HG03066 (cell line): ENCODE measurements at regions not wholly inside any gene's neighbourhood (a gene's known extent, or its start where the extent isn't known, plus 50 kb on each side); places are given as distances from the start of the nearest gene placed in this dataset.

Experiments used
- ATAC-seq: cut with Tn5 transposase; IDR thresholded peaks from one replicate; pipeline ENCODE4 v1.9.1; 2021; ENCODE audit warnings: low read depth; ENCODE audit not compliant: unreplicated experiment

GRCh38 chr5:133698259-133698554 lies 85.9 kb upstream of the FSTL4 start:
- ATAC-seq = no peak

GRCh38 chr5:133697536-133698258 lies 85.4 kb upstream of the FSTL4 start:
- ATAC-seq = no peak

GRCh38 chr5:133696782-133697507 lies 84.6 kb upstream of the FSTL4 start:
- no peak for ATAC-seq

DNA sequence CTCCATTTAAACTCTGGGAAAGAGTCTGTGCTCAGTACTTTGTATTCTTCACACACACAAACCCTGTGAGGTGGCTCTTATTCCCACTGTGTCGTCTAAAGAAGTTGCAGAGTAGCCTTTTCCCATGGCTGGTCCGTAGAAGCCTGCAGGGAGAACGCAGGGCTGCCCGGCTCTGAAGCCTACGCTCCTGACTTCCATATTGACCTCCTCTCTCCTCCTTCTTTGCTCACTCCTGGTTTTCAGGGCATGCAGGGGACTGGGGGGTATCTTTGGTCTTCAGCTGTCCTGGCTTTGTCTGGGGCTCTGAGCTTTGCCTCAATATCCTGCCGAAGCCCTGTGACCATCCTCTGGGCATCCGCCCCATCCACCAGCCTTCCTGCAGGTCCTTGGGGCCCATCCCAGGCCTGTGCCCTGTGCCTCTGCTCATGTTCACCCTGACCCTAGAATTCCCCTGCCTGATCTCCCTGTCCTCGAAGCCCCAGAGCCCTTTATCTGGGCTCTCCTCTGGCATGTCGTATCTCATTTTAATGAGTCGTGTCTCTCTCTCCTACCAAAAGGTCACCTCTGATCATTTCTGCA lies 83.8 kb upstream of the FSTL4 start:
- no peak for ATAC-seq

DNA sequence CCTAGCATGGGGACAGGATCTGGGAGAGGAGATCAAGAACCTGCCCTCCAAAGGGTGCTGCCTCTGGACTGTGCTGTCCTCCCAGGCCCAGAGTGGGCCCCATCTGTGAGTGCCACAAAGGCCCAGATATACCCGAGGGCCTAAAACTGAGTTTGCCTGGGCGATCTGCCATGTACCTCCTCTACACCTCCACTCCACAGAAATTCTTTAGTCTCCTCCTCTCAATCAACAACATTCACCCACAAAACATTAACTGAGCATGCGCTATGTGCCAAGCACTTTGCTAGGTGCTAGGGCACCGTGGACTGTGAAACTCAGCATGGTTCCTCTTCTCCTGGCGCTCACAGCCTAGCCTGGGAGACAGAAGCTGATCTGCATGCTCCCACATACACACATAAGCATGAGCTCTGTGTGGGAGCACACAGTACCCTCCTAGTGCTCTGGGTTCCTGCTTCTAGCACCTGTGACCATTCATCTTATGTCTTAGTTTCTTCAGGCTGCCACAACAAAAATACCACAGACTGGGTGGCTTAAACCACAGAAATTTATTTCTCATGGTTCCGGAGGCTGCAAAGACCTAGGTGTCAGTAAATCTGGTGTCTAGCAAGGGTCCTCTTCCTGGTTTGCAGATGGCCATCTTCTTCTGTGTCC lies 82.0 kb upstream of the FSTL4 start:
- ATAC-seq = no peak

GRCh38 chr5:133691448-133691847 lies 79.1 kb upstream of the FSTL4 start:
- ATAC-seq = no peak

DNA sequence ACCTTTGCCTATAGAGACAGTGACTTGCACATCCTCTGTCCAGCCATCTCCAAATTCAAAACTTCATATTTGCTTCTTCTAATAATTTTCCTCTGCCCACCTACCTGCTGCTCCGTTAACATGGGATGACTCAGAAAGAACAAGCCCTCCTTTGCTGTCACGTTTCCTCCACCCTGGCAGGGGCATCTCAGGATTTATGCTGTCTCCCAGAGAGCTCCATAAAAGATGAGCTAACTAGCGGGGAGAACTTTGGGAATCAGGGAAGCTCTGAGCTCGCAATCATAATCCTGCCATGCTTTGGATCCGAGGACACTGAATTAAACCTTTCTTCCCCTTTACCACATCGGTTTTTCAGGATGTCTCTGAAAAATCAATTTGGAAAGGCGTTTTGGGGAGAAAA lies 78.4 kb upstream of the FSTL4 start:
- no peak for ATAC-seq

- no peak for ATAC-seq
These were observed 76.0 kb upstream of the FSTL4 start for GRCh38 chr5:133688391-133688790.

DNA sequence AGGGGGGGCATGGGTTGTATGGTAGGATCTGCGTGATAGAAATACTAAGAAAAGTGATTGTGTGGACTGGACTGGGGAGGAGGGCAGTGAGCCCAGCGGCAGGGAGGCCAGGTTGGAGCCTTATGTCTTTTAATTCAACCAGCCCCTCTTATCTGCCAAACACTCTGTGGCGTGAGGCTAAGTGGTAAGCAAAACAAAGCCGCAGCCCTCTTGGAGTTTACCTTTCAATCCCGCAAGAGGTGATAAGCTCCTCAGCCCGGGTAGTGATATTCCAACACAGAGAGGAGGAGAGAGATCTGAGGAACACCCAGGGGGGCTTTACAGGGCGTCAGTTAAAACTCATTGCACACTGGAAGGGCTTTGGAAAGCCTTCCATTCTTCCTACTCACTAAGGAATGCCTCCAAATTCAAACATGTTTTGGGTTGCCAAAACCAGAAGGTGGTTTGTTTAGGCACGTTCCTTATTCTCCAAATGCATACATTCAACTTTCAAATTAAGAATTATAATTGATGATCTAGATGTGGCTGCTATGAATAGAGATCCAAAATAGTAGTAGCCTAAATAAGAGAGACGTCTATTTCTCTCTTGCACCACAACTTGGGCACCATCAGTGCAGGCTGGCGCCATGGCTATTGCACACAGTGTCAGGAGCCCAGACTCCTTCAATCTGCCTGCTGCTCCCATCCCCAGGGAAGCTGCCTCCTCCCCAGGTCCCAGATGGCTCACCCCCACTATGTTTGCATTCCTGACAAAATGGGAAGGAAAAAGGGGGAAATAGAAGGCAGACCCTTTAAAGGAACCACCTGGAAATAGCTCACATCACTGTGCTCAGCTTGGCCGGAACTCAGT lies 75.1 kb upstream of the FSTL4 start:
- ATAC-seq = no peak

DNA sequence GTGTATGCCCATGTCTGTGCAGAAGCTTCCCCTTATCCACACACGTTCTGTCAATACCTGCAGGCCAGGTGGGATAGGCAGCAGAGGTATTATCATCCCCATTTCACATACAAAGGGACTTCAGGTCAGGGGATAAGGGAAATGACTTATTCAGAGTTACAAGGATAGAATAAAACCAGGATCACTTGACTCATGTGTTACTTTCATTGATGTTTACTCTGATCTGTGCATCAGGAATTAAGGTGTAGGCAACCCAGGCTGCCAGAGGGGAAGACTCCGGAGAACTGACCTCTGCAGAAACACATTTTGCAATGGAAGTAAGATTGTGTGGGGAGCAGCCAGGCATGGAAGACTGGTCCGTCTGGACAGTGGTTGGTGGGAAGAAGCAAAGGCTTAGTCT lies 74.2 kb upstream of the FSTL4 start:
- ATAC-seq = no peak

DNA sequence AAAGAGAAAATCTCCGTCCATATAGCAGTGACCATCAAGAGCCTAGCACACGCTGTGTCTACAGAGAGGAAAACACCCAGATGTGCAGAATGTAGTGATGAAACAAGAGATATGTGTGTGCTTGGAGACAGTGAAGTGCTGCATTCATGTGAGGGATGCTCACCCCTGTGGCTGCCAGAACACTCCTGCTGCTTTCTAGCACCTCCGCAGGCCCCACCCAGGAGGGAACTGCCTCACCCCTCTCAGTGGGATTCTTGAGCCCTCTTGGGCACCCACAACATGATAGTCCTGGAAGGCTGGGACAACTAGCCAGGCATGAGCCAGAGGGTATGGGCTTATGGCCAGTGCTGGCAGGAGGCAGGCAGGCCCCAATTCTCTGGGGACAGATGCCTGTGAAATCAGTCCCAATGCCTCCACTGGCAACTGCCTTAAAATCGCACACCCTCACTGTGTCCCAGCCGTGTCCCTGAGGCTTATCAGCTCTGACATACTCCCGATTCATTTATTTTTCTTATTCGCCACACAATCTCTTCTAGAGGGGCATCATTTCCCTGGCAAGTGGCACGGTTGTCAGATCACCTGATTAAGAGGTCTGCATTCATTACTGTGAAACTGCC lies 73.2 kb upstream of the FSTL4 start:
- ATAC-seq = no peak

DNA sequence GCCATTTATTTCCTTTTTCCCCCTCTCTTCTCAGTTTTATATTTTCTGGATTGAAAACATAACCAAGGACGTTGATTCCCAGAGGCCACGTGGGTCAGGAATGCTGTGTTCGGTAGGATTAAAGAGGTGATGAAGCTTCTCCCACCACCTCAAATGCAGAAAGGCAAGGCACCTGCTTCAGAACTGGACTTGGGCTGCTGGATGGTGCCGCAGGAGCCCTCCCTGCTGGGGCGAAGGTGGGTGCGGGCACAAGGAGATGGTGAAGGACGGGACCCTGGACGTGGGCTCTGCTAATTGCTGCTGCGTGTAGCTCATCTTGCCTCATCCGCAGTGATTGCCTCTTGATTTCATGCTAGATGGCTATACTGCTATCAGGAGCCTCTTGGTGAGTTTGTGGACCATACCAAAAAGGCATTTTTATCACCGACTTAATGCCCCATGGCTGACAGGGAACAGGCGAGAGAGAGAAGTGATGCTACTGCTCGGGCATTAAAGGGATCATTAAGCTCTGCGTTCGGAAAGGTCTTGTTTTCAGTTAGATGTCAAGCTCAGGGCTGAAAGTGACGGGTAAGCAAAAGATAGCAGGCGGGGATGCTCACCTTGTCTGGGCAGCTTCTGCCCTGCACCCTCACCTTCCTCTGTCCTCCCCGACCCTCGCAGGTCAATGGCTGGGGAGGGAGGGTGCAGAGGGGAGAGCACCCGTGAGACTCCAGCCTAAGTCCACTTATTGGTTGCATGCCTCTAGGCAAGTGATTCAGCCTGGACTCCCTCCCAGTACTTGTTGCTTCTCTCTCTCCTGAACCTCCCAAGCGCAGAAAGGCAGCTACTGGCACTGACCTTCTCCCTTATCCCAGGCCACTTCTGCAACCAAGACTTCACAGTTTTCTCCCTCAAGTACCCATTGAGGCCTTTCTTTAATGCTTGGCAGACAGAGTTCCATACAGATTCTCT lies 71.6 kb upstream of the FSTL4 start:
- no peak for ATAC-seq

DNA sequence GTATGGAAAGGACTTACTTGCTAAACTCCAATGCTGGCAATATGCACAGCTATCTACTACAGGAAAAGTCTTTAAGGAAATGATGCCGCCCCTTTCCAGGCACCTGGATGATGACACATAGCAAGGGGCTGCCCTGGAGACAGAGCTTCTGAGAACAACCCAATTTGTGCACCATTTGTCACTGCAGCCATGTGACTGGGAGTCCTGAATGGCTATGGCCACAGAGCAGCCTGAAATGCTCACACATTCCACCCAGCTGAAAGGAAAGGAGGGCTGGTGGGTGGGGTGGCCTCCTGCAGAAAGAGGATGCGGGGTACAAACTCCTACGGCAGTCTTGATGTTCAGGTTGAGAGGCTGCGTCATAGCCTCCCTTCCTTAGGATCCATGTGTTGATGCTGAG lies 70.1 kb upstream of the FSTL4 start:
- no peak for ATAC-seq

- no peak for ATAC-seq
These were observed 69.6 kb upstream of the FSTL4 start for GRCh38 chr5:133681896-133682295.

- no peak for ATAC-seq
These were observed 68.7 kb upstream of the FSTL4 start for GRCh38 chr5:133680830-133681565.

DNA sequence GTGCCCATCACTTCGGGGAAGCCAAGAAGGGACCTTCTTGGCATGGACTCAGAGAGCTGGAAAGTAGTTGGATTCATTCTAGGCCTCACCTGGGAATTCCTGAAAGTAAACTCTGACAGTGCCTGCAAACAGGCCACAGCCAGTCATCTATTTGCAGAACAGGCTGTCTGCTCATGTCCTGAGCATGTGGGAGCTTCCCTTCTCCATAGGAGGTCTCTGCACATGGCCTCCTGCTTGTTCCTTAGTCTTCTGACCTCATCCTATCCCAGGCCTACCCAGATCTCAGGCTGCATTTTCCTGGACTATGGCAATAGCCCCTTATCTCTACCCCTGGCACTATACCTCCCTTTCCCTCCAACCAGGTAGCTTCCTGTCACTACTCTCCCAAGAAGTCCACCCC lies 67.2 kb upstream of the FSTL4 start:
- no peak for ATAC-seq

DNA sequence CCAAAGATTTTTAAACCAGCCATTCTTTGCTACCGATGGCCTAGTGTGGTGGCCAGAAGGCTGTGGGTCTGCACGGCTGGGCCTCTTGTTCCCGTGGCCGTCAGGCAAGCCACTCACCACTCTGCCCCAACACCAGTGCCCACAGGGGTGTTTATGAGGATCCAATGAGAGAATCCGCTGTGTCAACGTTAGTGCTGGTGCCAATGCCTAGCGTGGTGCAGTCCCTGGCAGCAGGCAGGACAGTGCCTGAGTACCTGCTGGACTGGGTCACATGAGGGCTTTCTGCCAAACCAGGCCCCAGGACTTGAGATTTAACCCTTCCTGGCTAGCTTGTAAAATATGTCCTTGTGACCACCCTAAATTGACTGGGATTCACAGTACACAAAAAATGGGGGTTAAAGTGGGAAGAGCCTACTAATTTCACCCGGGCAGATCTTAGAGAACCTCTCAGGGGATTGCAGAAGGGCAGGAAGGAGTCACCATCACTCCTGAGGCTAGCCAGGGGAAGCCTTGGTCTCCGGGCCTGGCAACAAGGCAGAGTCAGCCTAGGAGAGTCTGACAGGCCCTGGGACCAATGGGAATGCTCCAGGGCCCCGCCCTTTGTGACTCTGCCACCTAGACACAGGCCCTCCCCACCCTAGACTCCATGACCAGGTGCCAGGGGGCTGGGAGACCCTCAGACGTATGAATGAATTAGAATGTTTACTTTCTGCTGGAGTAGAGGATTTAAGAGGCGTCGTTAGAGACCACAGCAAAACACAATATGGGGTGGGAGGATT lies 63.2 kb upstream of the FSTL4 start:
- ATAC-seq = no peak

DNA sequence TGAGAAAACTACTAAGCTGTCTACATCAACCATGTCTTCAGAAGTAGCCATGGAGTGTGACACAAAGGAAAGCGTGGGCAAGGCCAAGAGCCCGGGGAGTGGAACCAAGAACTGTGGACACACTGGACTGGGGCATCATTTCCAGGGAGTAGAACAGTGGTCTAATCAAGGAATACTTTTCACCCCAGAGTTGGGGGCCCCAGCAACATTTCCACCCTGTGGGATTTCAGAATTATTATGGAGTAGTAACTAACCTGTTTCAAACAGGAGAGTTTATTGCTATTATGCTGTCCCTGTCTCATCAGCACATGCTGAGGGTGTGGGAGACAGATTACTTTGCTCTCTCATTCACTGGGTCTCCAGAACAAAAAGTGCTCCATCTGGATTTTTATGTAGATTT lies 58.0 kb upstream of the FSTL4 start:
- no peak for ATAC-seq
